AG09319 (cell line): ENCODE measurements at regions not wholly inside any gene's neighbourhood (a gene's known extent, or its start where the extent isn't known, plus 50 kb on each side); places are given as distances from the start of the nearest gene placed in this dataset.

Source experiments
- DNase-seq: peaks from one replicate; pipeline ENCODE4 v3.0.0-alpha.2; 2010; ENCODE audit warnings: low read depth; ENCODE audit errors: extremely low read depth
- TF ChIP-seq, protein P1 (sequence below): IDR thresholded peaks from 2 replicates; pipeline ENCODE4 v1.5.1; 2011; ENCODE audit warnings: low read depth, mild to moderate bottlenecking, inconsistent platforms, low read length, moderate library complexity

DNA sequence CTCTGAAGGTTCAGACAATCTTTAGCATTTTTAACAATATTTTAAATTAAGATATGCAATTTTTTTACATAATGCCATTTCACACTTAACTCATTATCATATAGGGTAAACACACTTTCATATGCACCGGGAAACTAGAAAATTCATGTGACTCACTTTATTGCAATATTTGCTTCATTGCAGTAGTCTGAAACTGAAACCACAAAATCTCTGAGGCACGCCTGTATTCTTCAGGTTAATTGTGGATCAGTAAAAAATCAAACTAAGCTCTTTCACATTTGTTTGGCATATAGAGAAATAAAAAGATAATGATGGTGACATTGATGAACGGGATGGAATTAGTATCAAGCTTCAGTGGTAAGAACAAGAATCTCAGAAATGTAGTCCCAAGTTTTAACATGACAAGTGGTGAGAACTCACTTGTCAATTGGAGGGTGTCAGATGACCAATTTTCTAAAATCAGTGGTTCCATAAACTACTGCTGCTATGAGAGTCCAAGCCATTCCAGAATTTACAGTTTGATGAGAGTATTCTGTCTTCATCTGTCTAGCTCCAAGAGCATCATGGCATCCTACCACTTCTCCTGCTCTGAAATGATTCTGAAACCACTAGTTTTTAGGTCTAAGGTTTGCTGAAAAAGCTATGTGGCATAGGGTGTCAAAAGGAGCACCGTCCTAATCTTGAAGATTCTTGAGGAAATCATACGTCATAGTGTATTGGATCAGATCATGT, 281.0 kb downstream of the PTPRC start:
- TF ChIP-seq, protein P1, sequence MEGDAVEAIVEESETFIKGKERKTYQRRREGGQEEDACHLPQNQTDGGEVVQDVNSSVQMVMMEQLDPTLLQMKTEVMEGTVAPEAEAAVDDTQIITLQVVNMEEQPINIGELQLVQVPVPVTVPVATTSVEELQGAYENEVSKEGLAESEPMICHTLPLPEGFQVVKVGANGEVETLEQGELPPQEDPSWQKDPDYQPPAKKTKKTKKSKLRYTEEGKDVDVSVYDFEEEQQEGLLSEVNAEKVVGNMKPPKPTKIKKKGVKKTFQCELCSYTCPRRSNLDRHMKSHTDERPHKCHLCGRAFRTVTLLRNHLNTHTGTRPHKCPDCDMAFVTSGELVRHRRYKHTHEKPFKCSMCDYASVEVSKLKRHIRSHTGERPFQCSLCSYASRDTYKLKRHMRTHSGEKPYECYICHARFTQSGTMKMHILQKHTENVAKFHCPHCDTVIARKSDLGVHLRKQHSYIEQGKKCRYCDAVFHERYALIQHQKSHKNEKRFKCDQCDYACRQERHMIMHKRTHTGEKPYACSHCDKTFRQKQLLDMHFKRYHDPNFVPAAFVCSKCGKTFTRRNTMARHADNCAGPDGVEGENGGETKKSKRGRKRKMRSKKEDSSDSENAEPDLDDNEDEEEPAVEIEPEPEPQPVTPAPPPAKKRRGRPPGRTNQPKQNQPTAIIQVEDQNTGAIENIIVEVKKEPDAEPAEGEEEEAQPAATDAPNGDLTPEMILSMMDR, result no peak
- DNase-seq, result no peak

- DNase-seq, result no peak
- TF ChIP-seq, protein P1, result no peak
Measured at GRCh38 chr1:198922638-198923430, 284.0 kb downstream of the PTPRC start.

DNA sequence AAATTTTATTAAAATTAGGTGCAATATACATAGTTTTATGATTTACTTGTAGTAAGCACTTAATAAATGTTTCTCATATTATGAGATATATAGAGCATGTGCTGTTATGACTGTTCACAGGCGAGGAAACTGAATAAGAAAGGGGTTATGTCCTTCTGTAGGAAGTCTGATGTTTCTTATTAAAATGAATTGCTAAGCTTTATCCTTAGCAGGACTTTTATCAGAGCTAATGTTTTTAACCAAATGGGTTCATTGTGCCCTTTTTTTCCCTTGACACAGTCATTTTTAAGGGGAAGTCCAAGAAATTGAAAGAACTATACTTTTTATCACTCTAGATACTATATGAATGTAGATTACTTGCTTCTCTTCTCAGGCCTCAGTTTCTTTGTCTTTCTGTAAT, 285.2 kb downstream of the PTPRC start:
- TF ChIP-seq, protein P1, result no peak
- no peak for DNase-seq

DNA sequence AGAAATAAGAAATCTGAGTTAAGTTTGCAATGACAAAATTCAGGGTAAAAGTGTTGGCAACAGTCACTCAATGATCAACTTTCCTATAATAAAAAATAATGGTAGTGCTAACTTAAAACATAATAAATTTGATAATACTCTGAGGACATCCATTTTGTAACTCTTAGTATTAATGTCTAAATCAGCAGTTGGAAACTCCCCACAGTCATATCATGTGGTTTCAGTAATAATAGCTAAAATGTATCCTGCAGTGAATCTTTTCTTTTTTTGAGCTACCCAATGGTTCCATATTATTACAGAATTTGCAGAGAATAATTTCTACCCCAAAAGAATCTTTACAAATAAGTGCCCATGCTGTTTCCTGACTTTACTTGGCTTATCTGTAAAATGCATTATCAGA, 286.7 kb downstream of the PTPRC start:
- DNase-seq, result no peak
- TF ChIP-seq, protein P1, result no peak

- no peak for DNase-seq
- TF ChIP-seq, protein P1, result no peak
Measured at GRCh38 chr1:198927129-198927528, 288.3 kb downstream of the PTPRC start.

DNA sequence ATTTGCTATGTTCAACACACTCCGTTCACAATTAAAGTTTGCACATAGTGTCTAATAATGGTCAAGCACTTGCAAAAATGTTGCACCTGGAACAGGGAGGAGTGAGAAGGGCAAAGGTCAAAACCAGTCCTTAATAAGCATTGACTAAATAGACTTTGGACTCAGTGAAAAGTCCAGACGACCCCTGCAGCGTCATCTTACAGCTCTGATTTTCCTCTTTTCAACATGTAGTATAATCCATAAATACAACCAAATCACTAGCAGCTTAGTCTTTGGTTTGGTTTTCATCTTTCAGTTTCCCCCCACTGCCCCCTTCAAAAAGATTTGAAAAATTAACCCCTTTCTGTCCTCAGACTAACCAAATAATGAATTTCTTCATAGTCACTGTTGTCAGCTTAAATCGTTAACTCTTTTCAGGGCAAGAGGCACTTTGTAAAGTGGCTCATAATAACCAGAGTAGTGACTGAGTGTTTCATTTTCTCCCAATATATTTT, 290.3 kb downstream of the PTPRC start:
- TF ChIP-seq, protein P1, result no peak
- no peak for DNase-seq
